OCI-LY3 (cell line): ENCODE measurements at regions not wholly inside any gene's neighbourhood (a gene's known extent, or its start where the extent isn't known, plus 50 kb on each side); places are given as distances from the start of the nearest gene placed in this dataset.

Experiments
- H2AFZ ChIP-seq: fragments of 200-600, 300-600 bp; shearing (Covaris generic); 2 replicates; pipeline ENCODE4 v1.6.0; 2014; ENCODE audit warnings: antibody characterized with exemption, low read depth, low read length
- H3K27ac ChIP-seq: fragments of 200-600, 300-600 bp; sonication (generic); 2 replicates; pipeline ENCODE4 v1.5.1; 2014; ENCODE audit warnings: mild to moderate bottlenecking, low read length, moderate library complexity, mixed read lengths
- H3K27me3 ChIP-seq: fragments of 200-600, 300-600 bp; sonication (generic); 2 replicates; pipeline ENCODE4 v1.6.1; 2014; ENCODE audit warnings: low read depth, low read length, mixed read lengths
- H3K36me3 ChIP-seq: fragments of 200-600, 300-600 bp; sonication (generic); replicated peaks from 2 replicates; pipeline ENCODE3; 2014; ENCODE audit warnings: low read depth, low read length, mixed read lengths
- H3K4me1 ChIP-seq: fragments of 300-600, 200-600 bp; sonication (generic); 2 replicates; pipeline ENCODE4 v1.6.1; 2014; ENCODE audit warnings: low read length, mixed read lengths
- H3K4me2 ChIP-seq: fragments of 200-600, 300-600 bp; sonication (generic); 2 replicates; pipeline ENCODE4 v1.6.1; 2014; ENCODE audit warnings: low read length, mixed read lengths
- H3K4me3 ChIP-seq: fragments of 300-600, 200-600 bp; sonication (generic); 2 replicates; pipeline ENCODE4 v1.5.1; 2014; ENCODE audit warnings: antibody characterized with exemption, mild to moderate bottlenecking, low read length, moderate library complexity
- H3K79me2 ChIP-seq: fragments of 300-600, 200-600 bp; shearing (Covaris generic); 2 replicates; pipeline ENCODE4 v1.6.1; 2014; ENCODE audit warnings: mild to moderate bottlenecking, low read length, mixed read lengths
- H3K9ac ChIP-seq: fragments of 300-600, 200-600 bp; shearing (Covaris generic); 2 replicates; pipeline ENCODE4 v1.6.0; 2014; ENCODE audit warnings: mild to moderate bottlenecking, low read length, moderate library complexity
- H3K9me3 ChIP-seq: fragments of 200-600, 300-600 bp; shearing (Covaris generic); 2 replicates; pipeline ENCODE4 v1.6.1; 2014; ENCODE audit warnings: low read length, mixed read lengths; ENCODE audit not compliant: insufficient read depth
- H4K20me1 ChIP-seq: fragments of 200-600, 300-600 bp; sonication (generic); 2 replicates; pipeline ENCODE4 v1.6.1; 2016; ENCODE audit warnings: low read length, mixed read lengths; ENCODE audit not compliant: insufficient read depth
- CTCF ChIP-seq: fragments of 200-600, 300-600 bp; sonication (generic); IDR thresholded peaks from 2 replicates; pipeline ENCODE4 v1.5.1; 2014; ENCODE audit warnings: antibody characterized with exemption, low read length, low read depth
- EZH2phosphoT487 ChIP-seq: fragments of 200-600 bp; shearing (Covaris generic); IDR thresholded peaks from 2 replicates; pipeline ENCODE4 v1.6.1; 2018; ENCODE audit warnings: antibody characterized with exemption, mixed run types, low read depth

GRCh38 chr3:72587282-72587681 lies 261.0 kb downstream of the SHQ1 start:
- Histone ChIP-seq H3K79me2 (no peaks in the 10 kb centered on the region), H3K4me1 (peaks cover 13% of the 10 kb centered on the region), H2AFZ (no peak overlapping the region), H3K4me2 (no peak overlapping the region), H3K36me3 (no peaks in the 10 kb centered on the region), H3K4me3 (no peak overlapping the region), H3K9ac (no peak overlapping the region), H3K27ac (no peak overlapping the region), H3K9me3 (no peaks in the 10 kb centered on the region), H3K27me3 (peaks cover 26% of the 10 kb centered on the region; the same call in 1 of the 2 replicates), H4K20me1 (0 out of 2 replicates have a peak, but pooled peaks cover 3% of the 10 kb centered on the region)
- peak; percentile 40 for TF ChIP-seq CTCF
- TF ChIP-seq EZH2phosphoT487 = no peak

- Histone ChIP-seq H3K79me2 (no peaks in the 10 kb centered on the region), H3K36me3 (no peaks in the 10 kb centered on the region), H3K4me2 (no peak overlapping the region), H3K27ac (no peak overlapping the region), H2AFZ (no peak overlapping the region), H3K9me3 (no peaks in the 10 kb centered on the region), H4K20me1 (0 out of 2 replicates have a peak, but pooled peaks cover 3% of the 10 kb centered on the region), H3K4me1 (peaks cover 16% of the 10 kb centered on the region), H3K4me3 (no peak overlapping the region), H3K9ac (no peak overlapping the region), H3K27me3 (peaks cover 31% of the 10 kb centered on the region)
- TF ChIP-seq CTCF (no peak), EZH2phosphoT487 (no peak)
These were observed 261.6 kb downstream of the SHQ1 start for GRCh38 chr3:72586694-72587093.

GRCh38 chr3:72585966-72586365 lies 262.3 kb downstream of the SHQ1 start:
- H3K79me2 ChIP-seq = no peaks in the 10 kb centered on the region
- H3K9me3 ChIP-seq = no peaks in the 10 kb centered on the region
- 0 out of 2 replicates have a peak, but pooled peaks cover 3% of the 10 kb centered on the region for H4K20me1 ChIP-seq
- TF ChIP-seq EZH2phosphoT487 (no peak), CTCF (no peak)
- no peak overlapping the region for H2AFZ ChIP-seq
- peaks cover 38% of the 10 kb centered on the region for H3K27me3 ChIP-seq
- no peak overlapping the region for H3K4me3 ChIP-seq
- H3K4me2 ChIP-seq = no peak overlapping the region
- no peaks in the 10 kb centered on the region for H3K36me3 ChIP-seq
- H3K9ac ChIP-seq = no peak overlapping the region
- no peak overlapping the region for H3K27ac ChIP-seq
- H3K4me1 ChIP-seq = peaks cover 16% of the 10 kb centered on the region

GRCh38 chr3:72584262-72584661 lies 264.0 kb downstream of the SHQ1 start:
- TF ChIP-seq CTCF = no peak
- Histone ChIP-seq H2AFZ (no peak overlapping the region), H3K4me2 (no peak overlapping the region), H3K27ac (no peak overlapping the region), H4K20me1 (0 out of 2 replicates have a peak, but pooled peaks cover 3% of the 10 kb centered on the region), H3K27me3 (peaks cover 52% of the 10 kb centered on the region), H3K79me2 (no peaks in the 10 kb centered on the region), H3K9ac (no peak overlapping the region), H3K9me3 (no peaks in the 10 kb centered on the region), H3K36me3 (no peaks in the 10 kb centered on the region), H3K4me1 (peaks cover 16% of the 10 kb centered on the region), H3K4me3 (no peak overlapping the region)
